Upper lobe of left lung (tissue), 6 donors: ENCODE measurements at regions not wholly inside any gene's neighbourhood (a gene's known extent, or its start where the extent isn't known, plus 50 kb on each side); places are given as distances from the start of the nearest gene placed in this dataset.
"Not testable (repeated sequence)": the region's sequence is repeated elsewhere in the genome, so short reads cannot be mapped to it uniquely, and the experiment has no call there.

ENCODE experiments used
- ATAC-seq, 2 donors: fragments of 200-7000 bp; cut with Tn5 transposase; one replicate each; pipeline ENCODE4 v1.9.1; 2022; ENCODE audit warnings: mild to moderate bottlenecking in 2 of 2, moderate library complexity in 2 of 2; ENCODE audit not compliant: low FRiP score in 2 of 2
- DNase-seq, 2 donors: peaks; one replicate each; pipeline ENCODE4 v3.0.0-alpha.2; 2019 to 2020
- H3K27ac ChIP-seq, 4 donors: fragments of 200-600 bp; sonication (generic); one replicate each; pipeline ENCODE4 v1.5.1; 2016 to 2019
- H3K27me3 ChIP-seq, 4 donors: fragments of 200-600 bp; sonication (generic); one replicate each; pipeline ENCODE4 v1.5.1; 2017 to 2019
- H3K36me3 ChIP-seq, 4 donors: fragments of 200-600 bp; sonication (generic); one replicate each; pipeline ENCODE4 v1.5.1; 2016 to 2019
- H3K4me1 ChIP-seq, 4 donors: fragments of 200-600 bp; sonication (generic); one replicate each; pipeline ENCODE4 v1.5.1; 2018 to 2019
- H3K4me3 ChIP-seq, 4 donors: fragments of 200-600 bp; sonication (generic); one replicate each; pipeline ENCODE4 v1.5.1; 2017 to 2019; ENCODE audit warnings: mild to moderate bottlenecking in 2 of 4, moderate library complexity in 1 of 4
- H3K9me3 ChIP-seq, 4 donors: fragments of 200-600 bp; sonication (generic); one replicate each; pipeline ENCODE4 v1.5.1; 2018 to 2019
- EP300 ChIP-seq, 4 donors: sonication (generic); formaldehyde crosslinking; IDR thresholded peaks; one replicate each; pipeline ENCODE4 v1.5.1; 2017; ENCODE audit warnings: antibody characterized with exemption in 4 of 4, control low read depth in 2 of 4
- POLR2A ChIP-seq, 4 donors: fragments of 450-650 bp; IDR thresholded peaks; one replicate each; pipeline ENCODE4 v1.5.1; 2016 to 2017; ENCODE audit warnings: antibody characterized with exemption in 4 of 4, mild to moderate bottlenecking in 2 of 4
- POLR2AphosphoS5 ChIP-seq, 2 donors: sonication (generic); formaldehyde crosslinking; IDR thresholded peaks; one replicate each; pipeline ENCODE4 v1.5.1; 2017; ENCODE audit warnings: antibody characterized with exemption in 2 of 2
- WGBS, 2 donors: methylation state at CpG; one replicate each; pipeline ENCODE4 v1.1.5; 2017 to 2018; 5-methylcytosine and 5-hydroxymethylcytosine counted together
- TF ChIP-seq, protein P1 (sequence below), 6 experiments: fragments of 450-650 bp in 4 of 6; fragments of 200-600 bp in 2 of 6; sonication (generic) in 2 of 6; IDR thresholded peaks; one replicate each; pipeline ENCODE4 v1.5.1; 2016 to 2019; ENCODE audit warnings: antibody characterized with exemption in 6 of 6
- donor health status: DM: no; HTN: no; CAD: no; lungs with moderate emphysema.
- donor health status: DM: no; HTN: yes; CAD: no; lungs with severe emphysema.

DNA sequence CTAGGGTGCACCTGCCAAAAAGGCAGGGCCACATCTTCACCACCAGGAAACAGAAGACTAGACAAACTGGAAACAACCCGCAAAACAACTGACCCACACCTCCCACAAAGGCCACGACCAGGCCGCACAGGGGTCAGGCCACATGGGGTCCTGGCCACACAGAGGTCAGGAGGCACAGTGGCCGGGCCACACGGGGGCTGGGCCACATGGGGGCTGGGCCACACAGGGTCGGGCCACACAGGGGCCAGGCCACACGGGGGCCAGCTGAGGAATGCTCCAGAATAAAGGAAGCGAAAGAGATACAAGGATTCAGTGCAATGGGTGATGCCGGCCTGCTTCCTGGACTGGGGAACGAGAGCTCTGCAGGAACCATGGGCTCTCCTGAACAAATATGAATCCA, 91.6 kb downstream of the OLFM1 start:
- H3K4me1 ChIP-seq, result no peaks in the 10 kb centered on the region
- WGBS, 2 donors, result 71 to 77% methylated on average over 10 of the region's 10 CpGs
- no peaks in the 10 kb centered on the region for H3K36me3 ChIP-seq
- TF ChIP-seq, protein P1, sequence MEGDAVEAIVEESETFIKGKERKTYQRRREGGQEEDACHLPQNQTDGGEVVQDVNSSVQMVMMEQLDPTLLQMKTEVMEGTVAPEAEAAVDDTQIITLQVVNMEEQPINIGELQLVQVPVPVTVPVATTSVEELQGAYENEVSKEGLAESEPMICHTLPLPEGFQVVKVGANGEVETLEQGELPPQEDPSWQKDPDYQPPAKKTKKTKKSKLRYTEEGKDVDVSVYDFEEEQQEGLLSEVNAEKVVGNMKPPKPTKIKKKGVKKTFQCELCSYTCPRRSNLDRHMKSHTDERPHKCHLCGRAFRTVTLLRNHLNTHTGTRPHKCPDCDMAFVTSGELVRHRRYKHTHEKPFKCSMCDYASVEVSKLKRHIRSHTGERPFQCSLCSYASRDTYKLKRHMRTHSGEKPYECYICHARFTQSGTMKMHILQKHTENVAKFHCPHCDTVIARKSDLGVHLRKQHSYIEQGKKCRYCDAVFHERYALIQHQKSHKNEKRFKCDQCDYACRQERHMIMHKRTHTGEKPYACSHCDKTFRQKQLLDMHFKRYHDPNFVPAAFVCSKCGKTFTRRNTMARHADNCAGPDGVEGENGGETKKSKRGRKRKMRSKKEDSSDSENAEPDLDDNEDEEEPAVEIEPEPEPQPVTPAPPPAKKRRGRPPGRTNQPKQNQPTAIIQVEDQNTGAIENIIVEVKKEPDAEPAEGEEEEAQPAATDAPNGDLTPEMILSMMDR (IDR thresholded peaks at IDR 0.05), result no peak
- TF ChIP-seq EP300 (IDR thresholded peaks at IDR 0.05) (no peak), POLR2AphosphoS5 (IDR thresholded peaks at IDR 0.05) (no peak), POLR2A (IDR thresholded peaks at IDR 0.05) (no peak)
- H3K27me3 ChIP-seq, result no peaks in the 10 kb centered on the region
- ATAC-seq (no peak), DNase-seq (peak in 1 of 2 donors; percentile 54)
- H3K27ac ChIP-seq, result no peak overlapping the region
- no peak overlapping the region for H3K4me3 ChIP-seq
- no peaks in the 10 kb centered on the region for H3K9me3 ChIP-seq

DNA sequence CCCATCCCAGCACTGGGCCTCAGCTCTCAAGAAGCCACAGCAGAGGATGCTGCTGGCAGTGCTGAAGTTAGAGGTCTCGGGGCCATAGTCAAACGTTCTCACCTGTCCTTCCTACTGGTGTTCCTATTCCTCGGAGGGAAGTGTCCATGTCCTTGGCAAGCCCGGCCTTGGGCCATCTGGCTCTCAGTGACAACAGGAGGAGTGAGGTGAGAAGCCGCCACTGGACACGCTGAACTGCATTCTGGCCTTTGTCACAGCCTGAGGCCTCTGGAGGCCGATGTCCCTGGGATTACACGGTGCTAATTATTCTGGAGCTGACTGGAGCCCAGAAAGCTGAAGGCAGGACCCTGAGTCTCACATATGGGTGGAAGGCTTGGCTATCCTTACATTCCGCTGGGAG, 92.5 kb downstream of the OLFM1 start:
- DNase-seq (no peak), ATAC-seq (no peak)
- TF ChIP-seq POLR2AphosphoS5 (IDR thresholded peaks at IDR 0.05) (no peak), POLR2A (IDR thresholded peaks at IDR 0.05) (no peak), EP300 (IDR thresholded peaks at IDR 0.05) (no peak)
- TF ChIP-seq, protein P1 (IDR thresholded peaks at IDR 0.05), result no peak
- no peak overlapping the region for H3K27ac ChIP-seq
- H3K4me3 ChIP-seq, result no peak overlapping the region
- no peaks in the 10 kb centered on the region for H3K36me3 ChIP-seq
- WGBS, 2 donors, result 70 to 82% methylated on average over 3 to 8 of the region's 9 CpGs
- H3K4me1 ChIP-seq, result no peaks in the 10 kb centered on the region
- no peaks in the 10 kb centered on the region for H3K9me3 ChIP-seq
- H3K27me3 ChIP-seq, result no peaks in the 10 kb centered on the region

DNA sequence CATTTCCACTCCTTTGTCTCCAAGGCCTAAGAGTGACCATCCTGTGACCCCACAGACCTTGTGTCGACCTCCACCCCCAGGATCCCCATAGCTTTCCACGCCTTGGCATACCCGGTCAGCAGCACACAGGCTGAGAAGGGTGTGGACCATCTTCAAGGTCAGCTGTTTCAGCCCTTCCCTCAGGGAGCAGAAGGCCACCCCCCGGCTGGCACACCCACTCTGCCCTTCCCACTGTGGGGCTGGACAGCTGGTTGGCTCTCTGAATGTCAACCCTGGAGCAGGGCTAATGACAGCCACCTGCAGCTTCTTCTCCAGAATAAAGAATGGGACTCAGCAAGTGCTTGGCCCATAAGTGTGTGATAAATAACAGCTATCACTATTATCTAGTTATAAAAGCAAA, 93.1 kb downstream of the OLFM1 start:
- TF ChIP-seq, protein P1 (IDR thresholded peaks at IDR 0.05), result no peak
- Histone ChIP-seq H3K36me3 (no peaks in the 10 kb centered on the region), H3K4me1 (no peaks in the 10 kb centered on the region), H3K27ac (no peak overlapping the region), H3K9me3 (no peaks in the 10 kb centered on the region), H3K4me3 (no peak overlapping the region), H3K27me3 (no peaks in the 10 kb centered on the region)
- ATAC-seq, result no peak
- 60 to 78% methylated on average over 1 to 4 of the region's 4 CpGs for WGBS, 2 donors
- DNase-seq, result no peak

DNA sequence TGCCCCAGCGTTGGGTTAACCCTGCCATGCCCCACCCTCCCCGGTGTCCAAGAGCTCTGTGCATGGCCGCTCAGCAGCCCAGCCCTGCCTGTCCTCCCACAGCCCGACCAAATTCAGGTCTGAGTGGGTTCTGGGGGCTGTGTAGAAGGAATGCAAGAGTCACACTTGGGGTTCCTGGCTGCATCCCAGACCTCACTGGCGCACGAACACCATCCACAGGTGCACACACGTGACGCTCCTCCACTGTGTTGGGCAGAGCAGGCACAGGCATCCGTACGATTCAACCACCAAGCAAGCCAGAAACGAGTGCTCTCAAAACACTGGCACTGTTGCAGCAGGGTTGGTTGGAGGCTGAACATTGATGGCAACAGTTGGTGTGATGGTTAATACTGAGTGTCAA, 93.9 kb downstream of the OLFM1 start:
- Histone ChIP-seq H3K4me3 (no peak overlapping the region), H3K27ac (no peak overlapping the region), H3K36me3 (no peaks in the 10 kb centered on the region), H3K4me1 (peaks cover 0 to 2% (median 0%) of the 10 kb centered on the region in 4 donors), H3K27me3 (no peaks in the 10 kb centered on the region), H3K9me3 (no peaks in the 10 kb centered on the region)
- DNase-seq (peak in 1 of 2 donors; percentile 50), ATAC-seq (no peak)
- 70 to 79% methylated on average over 3 to 11 of the region's 11 CpGs for WGBS, 2 donors
- TF ChIP-seq EP300 (IDR thresholded peaks at IDR 0.05) (no peak), POLR2A (IDR thresholded peaks at IDR 0.05) (no peak), POLR2AphosphoS5 (IDR thresholded peaks at IDR 0.05) (no peak)
- TF ChIP-seq, protein P1 (IDR thresholded peaks at IDR 0.05), result no peak

DNA sequence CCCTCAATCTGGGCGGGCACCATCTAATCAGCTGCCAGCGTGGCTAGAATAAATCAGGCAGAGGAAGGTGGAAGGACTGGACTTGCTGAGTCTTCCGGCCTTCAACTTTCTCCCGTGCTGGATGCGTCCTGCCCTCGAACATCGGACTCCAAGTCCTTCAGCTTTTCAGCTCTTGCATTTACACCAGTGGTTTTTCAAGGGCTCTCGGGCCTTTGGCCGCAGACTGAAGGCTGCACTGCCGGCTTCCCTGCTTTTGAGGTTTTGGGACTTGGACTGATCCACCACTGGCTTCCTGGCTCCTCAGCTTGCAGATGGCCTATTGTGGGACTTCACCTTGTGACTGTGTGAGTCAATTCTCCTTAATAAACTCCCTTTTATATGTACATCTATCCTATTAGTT, 94.4 kb downstream of the OLFM1 start:
- 92 to 97% methylated on average over 10 of the region's 10 CpGs for WGBS, 2 donors
- not testable (repeated sequence) for H3K4me3 ChIP-seq, H3K36me3 ChIP-seq, H3K27me3 ChIP-seq, ATAC-seq, H3K27ac ChIP-seq, DNase-seq, H3K4me1 ChIP-seq, H3K9me3 ChIP-seq
